ENCODE measurements at regions not wholly inside any gene's neighbourhood (a gene's known extent, or its start where the extent isn't known, plus 50 kb on each side); places are given as distances from the start of the nearest gene placed in this dataset.

GRCh38 chr1:73874806-73875205, 323.2 kb downstream of the LRRIQ3 start:
- Histone ChIP-seq H4K20me1 (replicated peaks; ENCODE audit: insufficient read depth) (no peaks in the 10 kb centered on the region), H3F3A (replicated peaks; ENCODE audit: low read depth) (no peaks in the 10 kb centered on the region), H3K27me3 (ENCODE audit: insufficient read depth) (no peaks in the 10 kb centered on the region), H3K4me3 (no peak overlapping the region), H3K4me1 (ENCODE audit: insufficient read depth) (no peaks in the 10 kb centered on the region), H3K36me3 (ENCODE audit: insufficient read depth) (no peaks in the 10 kb centered on the region), H3K9me2 (ENCODE audit: insufficient read depth) (no peaks in the 10 kb centered on the region; the same call in 1 of the 2 replicates), H3K27ac (ENCODE audit: low read depth) (no peak overlapping the region), H2AFZ (no peak overlapping the region), H3K4me2 (no peak overlapping the region), H3K79me2 (replicated peaks; ENCODE audit: insufficient read depth) (no peaks in the 10 kb centered on the region)
- H3K4me3 Mint-ChIP-seq: no peak overlapping the region
- no peaks in the 10 kb centered on the region for H3K36me3 Mint-ChIP-seq (ENCODE audit: low read depth)
- H3K27ac Mint-ChIP-seq: no peak overlapping the region
- DNase-seq (ENCODE audit: low spot score) (no peak), ATAC-seq (no peak)
- no peaks in the 10 kb centered on the region for H3K9me3 Mint-ChIP-seq
- H3K4me1 Mint-ChIP-seq: no peaks in the 10 kb centered on the region
- H3K27me3 Mint-ChIP-seq (ENCODE audit: insufficient read depth, low read depth, poor library complexity): no peaks in the 10 kb centered on the region
- TF ChIP-seq CTCF (conservative IDR thresholded peaks at IDR 0.05; ENCODE audit: low read depth in 2 of 2) (no peak), ZNF331 (CRISPR knock-in tag; IDR thresholded peaks at IDR 0.05; ENCODE audit: low read depth) (no peak), NANOG (IDR thresholded peaks at IDR 0.05; ENCODE audit: borderline replicate concordance) (no peak), EZH2phosphoT487 (IDR thresholded peaks at IDR 0.05; ENCODE audit: unreplicated experiment) (no peak), ETS1 (IDR thresholded peaks at IDR 0.05) (no peak), ZNF114 (CRISPR knock-in tag; IDR thresholded peaks at IDR 0.05) (no peak), POLR2AphosphoS5 (IDR thresholded peaks at IDR 0.05; ENCODE audit: low read depth) (no peak), ZNF462 (CRISPR knock-in tag; IDR thresholded peaks at IDR 0.05) (no peak)

Data from GM23338 (cell line).